NCI-H2196 (cell line): ENCODE measurements at regions not wholly inside any gene's neighbourhood (a gene's known extent, or its start where the extent isn't known, plus 50 kb on each side); places are given as distances from the start of the nearest gene placed in this dataset.
A peak's percentile ranks its signal among the peaks of the same experiment; 100 is the strongest.
"Not testable (repeated sequence)": the region's sequence is repeated elsewhere in the genome, so short reads cannot be mapped to it uniquely, and the experiment has no call there.

ENCODE experiments used
- DNase-seq: peaks from one replicate; lab custom pipeline; 2025; ENCODE audit not compliant: unreplicated experiment; lab: John Stamatoyannopoulos, UW

GRCh38 chr6:6724539-6725467 lies 136.3 kb downstream of the LY86 start:
- DNase-seq = peak; percentile 22

GRCh38 chr6:6725468-6726209 lies 137.1 kb downstream of the LY86 start:
- DNase-seq = no peak

GRCh38 chr6:6728169-6728941 lies 139.8 kb downstream of the LY86 start:
- no peak for DNase-seq

GRCh38 chr6:6729971-6730370 lies 141.5 kb downstream of the LY86 start:
- DNase-seq = no peak

GRCh38 chr6:6730831-6731230 lies 142.3 kb downstream of the LY86 start:
- DNase-seq = peak; percentile 27

GRCh38 chr6:6734479-6735465 lies 146.3 kb downstream of the LY86 start:
- no peak for DNase-seq

GRCh38 chr6:6736791-6737654 lies 148.5 kb downstream of the LY86 start:
- no peak for DNase-seq

GRCh38 chr6:6737671-6738070 lies 149.2 kb downstream of the LY86 start:
- DNase-seq = no peak

GRCh38 chr6:6738108-6738507 lies 149.6 kb downstream of the LY86 start:
- DNase-seq = no peak

- DNase-seq = no peak
Measured at GRCh38 chr6:6738922-6739716, 150.6 kb downstream of the LY86 start.

- no peak for DNase-seq
Measured at GRCh38 chr6:6740595-6740994, 152.1 kb downstream of the LY86 start.

GRCh38 chr6:6741264-6741663 lies 152.7 kb downstream of the LY86 start:
- DNase-seq = no peak

GRCh38 chr6:6742535-6742934 lies 154.0 kb downstream of the LY86 start:
- DNase-seq = no peak

- no peak for DNase-seq
Measured at GRCh38 chr6:6744551-6744950, 156.0 kb downstream of the LY86 start.

- not testable (repeated sequence) for DNase-seq
Measured at GRCh38 chr6:6745637-6746332, 157.3 kb downstream of the LY86 start.

GRCh38 chr6:6746333-6746969 lies 157.9 kb downstream of the LY86 start:
- DNase-seq = no peak

GRCh38 chr6:6746970-6747338 lies 158.4 kb downstream of the LY86 start:
- DNase-seq = no peak
